Astrocyte of the cerebellum (primary cell): ENCODE measurements at regions not wholly inside any gene's neighbourhood (a gene's known extent, or its start where the extent isn't known, plus 50 kb on each side); places are given as distances from the start of the nearest gene placed in this dataset.

Experiments
- DNase-seq: peaks from one replicate; pipeline ENCODE4 v3.0.0-alpha.2; 2011; ENCODE audit warnings: low read depth
- H3K4me3 ChIP-seq: 2 replicates; pipeline ENCODE4 v1.5.1; 2011; ENCODE audit warnings: mild to moderate bottlenecking, low read depth, low read length, moderate library complexity
- in situ Hi-C: cut with HindIII; loops from 2 replicates; pipeline ENCODE4 v1.10.0; 2017; ENCODE audit warnings: low sequenced_read_pairs
- TF ChIP-seq, protein P1 (sequence below): IDR thresholded peaks from 2 replicates; pipeline ENCODE4 v1.5.1; 2012; ENCODE audit warnings: low read length, low read depth, moderate library complexity, mild to moderate bottlenecking; ENCODE audit errors: missing control alignments

DNA sequence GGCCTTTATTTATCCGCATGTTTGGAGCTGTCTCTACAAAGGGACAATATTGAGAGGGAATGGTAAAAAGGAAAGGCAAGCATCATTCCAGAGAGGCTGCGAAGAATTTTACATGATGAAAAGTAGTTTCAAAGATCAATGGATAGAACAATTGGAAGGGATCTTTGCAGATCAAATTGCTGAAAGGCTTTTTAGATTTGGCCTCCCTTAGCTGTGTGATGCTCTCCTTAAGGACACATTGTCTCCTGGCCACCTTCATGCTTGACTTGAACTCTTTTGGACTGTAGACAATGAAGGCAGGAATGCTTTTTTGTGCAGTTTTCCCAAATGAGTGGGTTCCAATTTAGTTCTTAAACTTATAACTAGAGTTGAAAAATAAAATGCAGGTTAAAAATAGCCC is 344.7 kb downstream of the ARL4A start:
- no peak for DNase-seq
- in situ Hi-C loops = no loop called here
- TF ChIP-seq, protein P1, sequence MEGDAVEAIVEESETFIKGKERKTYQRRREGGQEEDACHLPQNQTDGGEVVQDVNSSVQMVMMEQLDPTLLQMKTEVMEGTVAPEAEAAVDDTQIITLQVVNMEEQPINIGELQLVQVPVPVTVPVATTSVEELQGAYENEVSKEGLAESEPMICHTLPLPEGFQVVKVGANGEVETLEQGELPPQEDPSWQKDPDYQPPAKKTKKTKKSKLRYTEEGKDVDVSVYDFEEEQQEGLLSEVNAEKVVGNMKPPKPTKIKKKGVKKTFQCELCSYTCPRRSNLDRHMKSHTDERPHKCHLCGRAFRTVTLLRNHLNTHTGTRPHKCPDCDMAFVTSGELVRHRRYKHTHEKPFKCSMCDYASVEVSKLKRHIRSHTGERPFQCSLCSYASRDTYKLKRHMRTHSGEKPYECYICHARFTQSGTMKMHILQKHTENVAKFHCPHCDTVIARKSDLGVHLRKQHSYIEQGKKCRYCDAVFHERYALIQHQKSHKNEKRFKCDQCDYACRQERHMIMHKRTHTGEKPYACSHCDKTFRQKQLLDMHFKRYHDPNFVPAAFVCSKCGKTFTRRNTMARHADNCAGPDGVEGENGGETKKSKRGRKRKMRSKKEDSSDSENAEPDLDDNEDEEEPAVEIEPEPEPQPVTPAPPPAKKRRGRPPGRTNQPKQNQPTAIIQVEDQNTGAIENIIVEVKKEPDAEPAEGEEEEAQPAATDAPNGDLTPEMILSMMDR = no peak
- no peak overlapping the region for H3K4me3 ChIP-seq

DNA sequence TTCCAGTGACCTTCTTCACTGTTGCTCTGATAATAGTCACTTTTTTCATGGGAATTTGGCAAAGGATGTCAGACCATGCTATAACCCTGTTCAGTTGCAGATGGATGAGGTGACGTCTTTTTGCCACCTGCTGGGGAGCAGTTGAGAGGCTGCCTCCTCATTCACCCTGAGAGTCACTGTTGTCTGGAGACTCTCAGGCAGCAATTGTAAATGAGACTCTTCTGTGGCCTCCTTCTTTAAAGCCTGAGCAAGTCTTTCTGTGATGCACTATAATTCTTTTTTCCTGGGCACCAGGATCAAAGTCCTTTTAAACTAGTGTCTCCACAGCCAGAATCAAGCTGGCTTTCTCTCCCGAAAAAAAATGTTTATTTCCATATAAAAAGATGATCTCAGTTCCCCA is 345.1 kb downstream of the ARL4A start:
- no peak for DNase-seq
- no peak overlapping the region for H3K4me3 ChIP-seq
- TF ChIP-seq, protein P1 = no peak
- in situ Hi-C loops = no loop called here

DNA sequence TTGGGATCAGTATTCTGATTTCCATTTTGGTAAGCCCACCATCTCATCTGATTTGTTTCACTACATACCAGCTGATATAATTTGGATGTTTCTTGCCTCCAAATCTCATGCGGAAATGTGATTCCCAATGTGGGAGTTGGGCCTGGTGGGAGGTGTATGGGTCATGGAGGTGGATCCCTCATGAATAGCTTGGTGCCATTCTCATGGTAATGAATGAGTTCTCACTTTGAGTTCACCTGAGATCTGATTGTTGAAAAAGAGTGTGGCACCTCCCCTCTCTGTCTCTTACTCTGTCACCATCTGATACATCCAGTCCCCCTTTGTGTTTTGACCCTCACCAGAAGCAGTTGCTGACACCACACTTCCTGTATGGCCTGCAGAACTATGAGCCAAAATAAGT is 347.3 kb downstream of the ARL4A start:
- H3K4me3 ChIP-seq = no peak overlapping the region
- DNase-seq = no peak
- in situ Hi-C loops = no loop called here
- TF ChIP-seq, protein P1 = no peak

- TF ChIP-seq, protein P1 = no peak
- no peak overlapping the region for H3K4me3 ChIP-seq
- DNase-seq = no peak
- in situ Hi-C loops = no loop called here
Observed at GRCh38 chr7:13035233-13035632, 347.8 kb downstream of the ARL4A start.

DNA sequence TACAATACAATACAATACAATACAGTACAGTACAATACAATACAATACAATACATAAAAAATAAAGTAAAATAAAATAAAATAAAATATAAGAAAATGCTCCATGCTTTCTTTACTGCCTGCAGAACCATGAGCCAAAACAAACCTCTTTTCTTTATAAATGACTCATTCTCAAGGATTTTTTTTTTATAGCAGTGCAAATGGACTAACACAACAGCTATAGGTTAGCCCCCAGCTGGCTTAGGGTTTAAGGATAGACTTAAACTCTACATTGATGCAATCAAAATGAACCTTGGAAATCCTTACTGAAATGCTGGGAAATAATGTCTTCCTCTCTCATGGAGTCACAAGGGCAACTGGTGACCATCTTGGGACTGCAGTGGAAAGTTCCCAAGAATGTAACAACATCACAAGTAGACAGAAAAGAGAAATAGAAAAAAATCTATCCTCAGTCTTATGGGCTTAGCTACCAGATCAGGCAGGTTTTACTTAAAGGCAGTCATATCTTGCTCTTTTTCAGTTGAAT is 348.9 kb downstream of the ARL4A start:
- no peak overlapping the region for H3K4me3 ChIP-seq
- in situ Hi-C loops = no loop called here
- TF ChIP-seq, protein P1 = no peak
- no peak for DNase-seq

DNA sequence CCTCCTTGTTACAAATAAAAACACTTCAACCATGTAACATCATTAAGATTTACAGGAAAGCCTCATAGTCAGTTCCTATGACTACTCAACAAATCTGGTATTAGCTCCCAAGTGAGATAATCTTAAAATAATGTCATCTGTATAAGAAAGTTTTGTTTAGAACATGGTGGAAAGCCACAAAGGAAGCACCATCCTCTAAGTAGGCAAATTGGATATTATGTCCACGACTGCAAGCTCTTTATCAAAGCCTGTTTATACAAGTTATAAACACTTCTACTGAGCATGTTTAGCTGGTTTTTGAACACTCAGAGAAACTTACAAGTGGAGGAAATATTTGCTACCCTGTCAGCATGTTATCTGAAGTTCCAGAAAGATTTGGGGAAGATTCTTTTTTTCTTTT is 349.8 kb downstream of the ARL4A start:
- TF ChIP-seq, protein P1 = no peak
- H3K4me3 ChIP-seq = no peak overlapping the region
- DNase-seq = no peak
- in situ Hi-C loops = no loop called here

GRCh38 chr7:13041368-13041988 is 354.0 kb downstream of the ARL4A start:
- H3K4me3 ChIP-seq = no peak overlapping the region
- TF ChIP-seq, protein P1 = no peak
- no peak for DNase-seq
- in situ Hi-C loops = no loop called here
